ENCODE measurements at regions not wholly inside any gene's neighbourhood (a gene's known extent, or its start where the extent isn't known, plus 50 kb on each side); places are given as distances from the start of the nearest gene placed in this dataset.

DNA sequence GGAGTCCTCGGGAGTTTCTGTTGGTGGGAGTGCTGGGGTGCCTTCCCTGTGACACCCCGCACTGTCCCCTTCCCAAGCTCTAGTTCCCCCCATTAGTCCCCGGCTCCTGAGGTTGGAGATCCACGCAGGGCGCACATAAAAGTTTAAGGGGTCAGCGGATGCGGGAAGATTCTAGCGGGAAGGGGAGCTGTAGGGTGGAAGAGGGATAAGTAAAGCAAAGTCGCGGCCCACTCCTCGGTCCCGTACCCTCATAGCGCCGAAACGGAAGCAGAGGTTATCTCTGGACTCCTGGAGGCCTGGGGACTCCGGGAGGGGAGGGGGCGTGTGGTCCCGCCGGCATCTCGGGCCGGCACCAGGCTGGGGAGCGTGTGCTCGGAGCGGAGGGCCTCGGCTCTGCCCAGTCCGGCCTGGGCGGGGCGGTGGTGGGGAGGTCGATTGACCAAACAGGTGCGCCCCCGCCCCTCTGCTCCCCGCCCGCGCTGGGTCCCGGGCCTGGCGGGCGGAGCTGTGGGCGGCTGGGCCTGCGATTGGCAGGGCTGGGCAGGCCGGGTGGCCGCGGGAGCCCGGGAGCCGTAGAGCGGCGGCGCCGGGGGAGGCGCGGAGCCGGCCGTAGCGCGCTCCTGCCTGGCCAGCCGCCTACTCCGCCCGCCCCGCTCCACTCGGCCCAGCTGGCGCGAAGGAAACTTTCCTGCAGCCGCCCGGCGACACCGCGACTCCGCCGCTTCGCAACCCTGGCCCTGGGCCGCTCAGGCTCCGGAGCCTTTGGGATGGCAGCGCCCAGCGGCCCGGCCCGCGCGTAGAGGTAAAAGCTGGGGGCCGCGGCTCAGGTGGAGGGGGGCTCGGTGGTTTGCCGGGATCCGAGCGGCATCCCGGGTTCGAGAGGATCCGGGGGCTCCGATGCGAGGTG, 52.2 kb upstream of the DAB2IP start:
- TF ChIP-seq, protein P1, sequence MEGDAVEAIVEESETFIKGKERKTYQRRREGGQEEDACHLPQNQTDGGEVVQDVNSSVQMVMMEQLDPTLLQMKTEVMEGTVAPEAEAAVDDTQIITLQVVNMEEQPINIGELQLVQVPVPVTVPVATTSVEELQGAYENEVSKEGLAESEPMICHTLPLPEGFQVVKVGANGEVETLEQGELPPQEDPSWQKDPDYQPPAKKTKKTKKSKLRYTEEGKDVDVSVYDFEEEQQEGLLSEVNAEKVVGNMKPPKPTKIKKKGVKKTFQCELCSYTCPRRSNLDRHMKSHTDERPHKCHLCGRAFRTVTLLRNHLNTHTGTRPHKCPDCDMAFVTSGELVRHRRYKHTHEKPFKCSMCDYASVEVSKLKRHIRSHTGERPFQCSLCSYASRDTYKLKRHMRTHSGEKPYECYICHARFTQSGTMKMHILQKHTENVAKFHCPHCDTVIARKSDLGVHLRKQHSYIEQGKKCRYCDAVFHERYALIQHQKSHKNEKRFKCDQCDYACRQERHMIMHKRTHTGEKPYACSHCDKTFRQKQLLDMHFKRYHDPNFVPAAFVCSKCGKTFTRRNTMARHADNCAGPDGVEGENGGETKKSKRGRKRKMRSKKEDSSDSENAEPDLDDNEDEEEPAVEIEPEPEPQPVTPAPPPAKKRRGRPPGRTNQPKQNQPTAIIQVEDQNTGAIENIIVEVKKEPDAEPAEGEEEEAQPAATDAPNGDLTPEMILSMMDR (IDR thresholded peaks at IDR 0.05; ENCODE audit: partially characterized antibody, unreplicated experiment) = no peak
- Mint-ChIP-seq H3K27me3 (ENCODE audit: unreplicated experiment) (peaks cover 10% of the 10 kb centered on the region), H3K9me3 (ENCODE audit: unreplicated experiment) (peaks cover 3% of the 10 kb centered on the region), H3K4me3 (ENCODE audit: unreplicated experiment) (peak overlapping the region; percentile 73), H3K4me1 (ENCODE audit: low read depth, unreplicated experiment) (peaks cover 1% of the 10 kb centered on the region), H3K36me3 (ENCODE audit: unreplicated experiment) (no peaks in the 10 kb centered on the region), H3K27ac (ENCODE audit: unreplicated experiment) (no peak overlapping the region)
- DNase-seq = peak; percentile 57

DNA sequence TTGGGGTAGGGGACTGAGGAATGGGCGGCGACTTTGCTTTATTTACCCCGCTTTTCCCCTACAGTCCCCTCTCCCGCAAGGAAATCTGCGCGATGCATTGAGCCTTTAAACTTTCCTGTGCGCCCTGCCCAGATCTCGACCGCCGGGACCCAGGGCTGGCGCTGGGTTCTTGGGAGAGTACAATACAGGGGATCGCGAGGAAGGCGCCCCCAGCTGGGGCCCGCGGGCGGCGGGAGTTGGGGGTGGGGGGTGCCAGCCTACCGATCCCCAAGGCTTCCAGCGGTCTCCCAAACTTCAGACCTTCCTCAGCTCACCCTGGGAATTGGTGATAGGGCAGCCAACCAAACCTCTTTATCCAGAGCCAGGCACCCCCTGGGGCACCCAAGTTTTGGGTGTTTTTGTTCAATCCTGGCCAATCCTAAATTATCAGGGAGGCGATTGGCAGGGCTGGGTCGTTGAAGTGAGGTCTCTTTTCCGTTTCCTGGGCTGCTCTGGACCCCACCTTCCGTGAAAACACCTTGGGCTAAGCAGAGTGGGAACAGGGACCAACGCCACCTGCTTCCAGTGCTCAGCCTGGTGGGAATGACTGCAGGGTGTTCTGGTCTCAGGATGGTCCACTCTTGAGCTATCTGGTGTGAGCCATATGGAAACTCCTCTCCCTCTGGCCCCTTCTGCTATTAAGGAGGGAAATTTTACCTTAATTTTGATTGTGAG, 51.4 kb upstream of the DAB2IP start:
- no peaks in the 10 kb centered on the region for H3K36me3 Mint-ChIP-seq (ENCODE audit: unreplicated experiment)
- H3K27ac Mint-ChIP-seq (ENCODE audit: unreplicated experiment) = no peak overlapping the region
- H3K9me3 Mint-ChIP-seq (ENCODE audit: unreplicated experiment) = peaks cover 3% of the 10 kb centered on the region
- H3K4me1 Mint-ChIP-seq (ENCODE audit: low read depth, unreplicated experiment) = peaks cover 4% of the 10 kb centered on the region
- no peak for DNase-seq
- H3K4me3 Mint-ChIP-seq (ENCODE audit: unreplicated experiment) = peak overlapping the region; percentile 71
- TF ChIP-seq, protein P1 (IDR thresholded peaks at IDR 0.05; ENCODE audit: partially characterized antibody, unreplicated experiment) = no peak
- peaks cover 10% of the 10 kb centered on the region for H3K27me3 Mint-ChIP-seq (ENCODE audit: unreplicated experiment)

DNA sequence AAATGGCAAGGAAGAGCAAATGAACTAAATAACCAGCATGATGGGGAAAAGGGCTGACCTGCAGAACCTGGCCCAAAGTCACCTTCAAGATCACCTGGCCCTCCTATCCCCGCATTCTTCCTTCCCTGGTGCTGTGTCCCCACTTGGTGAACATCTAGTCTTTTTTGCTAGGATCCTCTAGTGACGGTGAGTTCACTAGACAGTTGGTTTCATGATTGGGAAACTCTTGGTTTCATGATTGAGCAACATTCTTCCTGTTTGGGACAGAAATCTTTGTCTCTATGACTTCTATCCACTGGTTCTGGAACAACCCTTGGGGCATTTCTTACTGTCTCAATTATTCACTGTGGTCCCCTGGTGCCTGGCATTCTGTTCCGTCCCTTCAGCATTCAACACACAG, 50.2 kb upstream of the DAB2IP start:
- Mint-ChIP-seq H3K27ac (ENCODE audit: unreplicated experiment) (no peak overlapping the region), H3K4me1 (ENCODE audit: low read depth, unreplicated experiment) (peaks cover 4% of the 10 kb centered on the region), H3K36me3 (ENCODE audit: unreplicated experiment) (no peaks in the 10 kb centered on the region), H3K27me3 (ENCODE audit: unreplicated experiment) (peaks cover 10% of the 10 kb centered on the region), H3K9me3 (ENCODE audit: unreplicated experiment) (peaks cover 3% of the 10 kb centered on the region), H3K4me3 (ENCODE audit: unreplicated experiment) (no peak overlapping the region)
- TF ChIP-seq, protein P1 (IDR thresholded peaks at IDR 0.05; ENCODE audit: partially characterized antibody, unreplicated experiment) = no peak
- DNase-seq = no peak

All from glutamatergic neuron (in vitro differentiated cells).